OCI-LY3 (cell line): ENCODE measurements at regions not wholly inside any gene's neighbourhood (a gene's known extent, or its start where the extent isn't known, plus 50 kb on each side); places are given as distances from the start of the nearest gene placed in this dataset.

Experiments
- CTCF ChIP-seq: fragments of 200-600, 300-600 bp; sonication (generic); IDR thresholded peaks from 2 replicates; pipeline ENCODE4 v1.5.1; 2014; ENCODE audit warnings: antibody characterized with exemption, low read length, low read depth
- EZH2phosphoT487 ChIP-seq: fragments of 200-600 bp; shearing (Covaris generic); IDR thresholded peaks from 2 replicates; pipeline ENCODE4 v1.6.1; 2018; ENCODE audit warnings: antibody characterized with exemption, mixed run types, low read depth

GRCh38 chr15:45873781-45874180, 239.0 kb downstream of the SQOR start:
- TF ChIP-seq CTCF = no peak
- no peak for TF ChIP-seq EZH2phosphoT487
